ENCODE measurements at regions not wholly inside any gene's neighbourhood (a gene's known extent, or its start where the extent isn't known, plus 50 kb on each side); places are given as distances from the start of the nearest gene placed in this dataset.

- TF ChIP-seq ZNF281 (CRISPR knock-in tag; IDR thresholded peaks at IDR 0.05) (no peak), ZNF396 (CRISPR knock-in tag; IDR thresholded peaks at IDR 0.05; ENCODE audit: borderline replicate concordance) (no peak), SMAD3 (CRISPR knock-in tag; IDR thresholded peaks at IDR 0.05; ENCODE audit: borderline replicate concordance) (no peak), GRHL2 (CRISPR knock-in tag; IDR thresholded peaks at IDR 0.05; ENCODE audit: insufficient replicate concordance, severe bottlenecking) (no peak), E2F1 (CRISPR knock-in tag; IDR thresholded peaks at IDR 0.05) (no peak)
Observed at GRCh38 chr7:21361413-21362125, 66.3 kb upstream of the SP4 start (continued).

- no peak for ATAC-seq
- Mint-ChIP-seq H3K9me3 (peaks cover 12% of the 10 kb centered on the region), H3K36me3 (no peaks in the 10 kb centered on the region), H3K27ac (no peak overlapping the region), H3K4me3 (no peak overlapping the region), H3K4me1 (no peaks in the 10 kb centered on the region), H3K27me3 (ENCODE audit: low read depth) (no peaks in the 10 kb centered on the region)
- ChIA-PET POLR2A (no interaction called here), CTCF (no interaction called here)
- DNase-seq (ENCODE audit: low spot score): no peak
- TF ChIP-seq ZNF232 (CRISPR knock-in tag; IDR thresholded peaks at IDR 0.05) (no peak), ZNF512 (CRISPR knock-in tag; IDR thresholded peaks at IDR 0.05; ENCODE audit: borderline replicate concordance) (no peak), KAT7 (CRISPR knock-in tag; IDR thresholded peaks at IDR 0.05; ENCODE audit: borderline replicate concordance) (no peak), JAZF1 (CRISPR knock-in tag; IDR thresholded peaks at IDR 0.05) (no peak), ZMAT4 (CRISPR knock-in tag; IDR thresholded peaks at IDR 0.05) (no peak), E2F5 (CRISPR knock-in tag; IDR thresholded peaks at IDR 0.05) (no peak), NFE2L1 (CRISPR knock-in tag; IDR thresholded peaks at IDR 0.05) (no peak)
Observed at GRCh38 chr7:21364801-21365271, 63.0 kb upstream of the SP4 start.

GRCh38 chr7:21365866-21366624 is 61.8 kb upstream of the SP4 start:
- ATAC-seq (no peak), DNase-seq (ENCODE audit: low spot score) (no peak)
- H3K27ac Mint-ChIP-seq: no peak overlapping the region
- H3K36me3 Mint-ChIP-seq: no peaks in the 10 kb centered on the region
- no peaks in the 10 kb centered on the region for H3K27me3 Mint-ChIP-seq (ENCODE audit: low read depth)
- ChIA-PET CTCF (no interaction called here), POLR2A (no interaction called here)
- H3K4me3 Mint-ChIP-seq: no peak overlapping the region
- peaks cover 9% of the 10 kb centered on the region for H3K4me1 Mint-ChIP-seq
- H3K9me3 Mint-ChIP-seq: peaks cover 12% of the 10 kb centered on the region
- TF ChIP-seq ZBTB21 (CRISPR knock-in tag; IDR thresholded peaks at IDR 0.05; ENCODE audit: borderline replicate concordance) (no peak), MYBL2 (CRISPR knock-in tag; IDR thresholded peaks at IDR 0.05) (no peak), ZSCAN18 (CRISPR knock-in tag; IDR thresholded peaks at IDR 0.05) (no peak), TEAD4 (CRISPR knock-in tag; IDR thresholded peaks at IDR 0.05) (no peak), CDX4 (CRISPR knock-in tag; IDR thresholded peaks at IDR 0.05; ENCODE audit: borderline replicate concordance) (no peak), FOXJ3 (CRISPR knock-in tag; IDR thresholded peaks at IDR 0.05; ENCODE audit: borderline replicate concordance) (no peak), CREM (CRISPR knock-in tag; IDR thresholded peaks at IDR 0.05) (no peak), KAT7 (CRISPR knock-in tag; IDR thresholded peaks at IDR 0.05; ENCODE audit: borderline replicate concordance) (no peak), ZNF121 (CRISPR knock-in tag; IDR thresholded peaks at IDR 0.05) (no peak)
